Suprapubic skin (tissue), 4 donors: ENCODE measurements at regions not wholly inside any gene's neighbourhood (a gene's known extent, or its start where the extent isn't known, plus 50 kb on each side); places are given as distances from the start of the nearest gene placed in this dataset.

ENCODE experiments used
- DNase-seq, 2 donors: peaks; one replicate each; pipeline ENCODE4 v3.0.0-alpha.2; 2019; ENCODE audit warnings: low spot score in 2 of 2
- H3K27ac ChIP-seq: fragments of 200-600 bp; sonication (generic); one replicate; pipeline ENCODE4 v1.5.1; 2019
- H3K27me3 ChIP-seq: fragments of 200-600 bp; sonication (generic); one replicate; pipeline ENCODE4 v1.5.1; 2019
- H3K36me3 ChIP-seq: fragments of 200-600 bp; sonication (generic); one replicate; pipeline ENCODE4 v1.5.1; 2019
- H3K4me1 ChIP-seq: fragments of 200-600 bp; sonication (generic); one replicate; pipeline ENCODE4 v1.5.1; 2019
- H3K4me3 ChIP-seq: fragments of 200-600 bp; sonication (generic); one replicate; pipeline ENCODE4 v1.5.1; 2019; ENCODE audit warnings: mild to moderate bottlenecking
- H3K9me3 ChIP-seq: fragments of 200-600 bp; sonication (generic); one replicate; pipeline ENCODE4 v1.5.1; 2019
- CTCF ChIP-seq, 2 donors: fragments of 200-600 bp in 1 of 2; fragments of 450-650 bp in 1 of 2; sonication (generic) in 1 of 2; IDR thresholded peaks; one replicate each; pipeline ENCODE4 v1.5.1; 2016 to 2019; ENCODE audit warnings: antibody characterized with exemption in 2 of 2, mild to moderate bottlenecking in 1 of 2, moderate library complexity in 1 of 2
- EP300 ChIP-seq: sonication (generic); formaldehyde crosslinking; IDR thresholded peaks from one replicate; pipeline ENCODE4 v1.6.1; 2017; ENCODE audit warnings: antibody characterized with exemption
- POLR2A ChIP-seq, 2 donors: fragments of 450-650 bp; IDR thresholded peaks; one replicate each; pipeline ENCODE4 v1.6.1; 2017; ENCODE audit warnings: antibody characterized with exemption in 2 of 2, mild to moderate bottlenecking in 2 of 2, moderate library complexity in 2 of 2
- POLR2AphosphoS5 ChIP-seq, 3 donors: sonication (generic); formaldehyde crosslinking; IDR thresholded peaks; one replicate each; pipeline ENCODE4 v1.6.1; 2017; ENCODE audit warnings: antibody characterized with exemption in 3 of 3
- WGBS: methylation state at CpG from one replicate; pipeline ENCODE4 v1.1.5; 2018; 5-methylcytosine and 5-hydroxymethylcytosine counted together

- Histone ChIP-seq H3K4me3 (no peak overlapping the region), H3K36me3 (no peaks in the 10 kb centered on the region), H3K4me1 (peaks cover 5% of the 10 kb centered on the region), H3K27me3 (peaks cover 6% of the 10 kb centered on the region), H3K27ac (no peak overlapping the region), H3K9me3 (peaks cover 10% of the 10 kb centered on the region)
- WGBS = 35% methylated on average over 3 of the region's 3 CpGs
- DNase-seq = no peak
- no peak for TF ChIP-seq POLR2A (IDR thresholded peaks at IDR 0.05)
- TF ChIP-seq CTCF (IDR thresholded peaks at IDR 0.05) = no peak
- TF ChIP-seq POLR2AphosphoS5 (IDR thresholded peaks at IDR 0.05) = no peak
- TF ChIP-seq EP300 = no peak
Observed at GRCh38 chr2:172373766-172374165, 53.6 kb upstream of the ITGA6 start.

- Histone ChIP-seq H3K27ac (no peak overlapping the region), H3K4me3 (no peak overlapping the region), H3K27me3 (peaks cover 6% of the 10 kb centered on the region), H3K9me3 (peaks cover 4% of the 10 kb centered on the region), H3K36me3 (no peaks in the 10 kb centered on the region), H3K4me1 (peaks cover 5% of the 10 kb centered on the region)
- TF ChIP-seq CTCF (IDR thresholded peaks at IDR 0.05) = no peak
- no peak for TF ChIP-seq POLR2A (IDR thresholded peaks at IDR 0.05)
- no peak for TF ChIP-seq POLR2AphosphoS5 (IDR thresholded peaks at IDR 0.05)
- no peak for TF ChIP-seq EP300
- no peak for DNase-seq
- WGBS = 83% methylated on average over 7 of the region's 7 CpGs
Observed at GRCh38 chr2:172374318-172375240, 52.8 kb upstream of the ITGA6 start.

GRCh38 chr2:172375251-172375650 lies 52.1 kb upstream of the ITGA6 start:
- Histone ChIP-seq H3K4me3 (no peak overlapping the region), H3K27me3 (peaks cover 6% of the 10 kb centered on the region), H3K27ac (no peak overlapping the region), H3K9me3 (no peaks in the 10 kb centered on the region), H3K4me1 (peaks cover 5% of the 10 kb centered on the region), H3K36me3 (no peaks in the 10 kb centered on the region)
- DNase-seq = no peak
- WGBS = 59% methylated on average over 2 of the region's 2 CpGs
- no peak for TF ChIP-seq CTCF (IDR thresholded peaks at IDR 0.05)
- no peak for TF ChIP-seq EP300
- TF ChIP-seq POLR2AphosphoS5 (IDR thresholded peaks at IDR 0.05) = no peak
- no peak for TF ChIP-seq POLR2A (IDR thresholded peaks at IDR 0.05)

- 83% methylated on average over 5 of the region's 5 CpGs for WGBS
- peaks cover 4% of the 10 kb centered on the region for H3K27me3 ChIP-seq
- H3K36me3 ChIP-seq = no peaks in the 10 kb centered on the region
- H3K4me3 ChIP-seq = no peak overlapping the region
- peaks cover 5% of the 10 kb centered on the region for H3K4me1 ChIP-seq
- no peaks in the 10 kb centered on the region for H3K9me3 ChIP-seq
- no peak for DNase-seq
- no peak overlapping the region for H3K27ac ChIP-seq
- TF ChIP-seq POLR2AphosphoS5 (IDR thresholded peaks at IDR 0.05) (no peak), POLR2A (IDR thresholded peaks at IDR 0.05) (no peak), CTCF (IDR thresholded peaks at IDR 0.05) (no peak), EP300 (no peak)
Observed at GRCh38 chr2:172376016-172376415, 51.4 kb upstream of the ITGA6 start.

- H3K9me3 ChIP-seq = no peaks in the 10 kb centered on the region
- peaks cover 5% of the 10 kb centered on the region for H3K4me1 ChIP-seq
- H3K27ac ChIP-seq = no peak overlapping the region
- no peak for TF ChIP-seq CTCF (IDR thresholded peaks at IDR 0.05)
- TF ChIP-seq EP300 = no peak
- TF ChIP-seq POLR2AphosphoS5 (IDR thresholded peaks at IDR 0.05) = no peak
- no peak overlapping the region for H3K4me3 ChIP-seq
- no peaks in the 10 kb centered on the region for H3K36me3 ChIP-seq
- 40% methylated on average over 5 of the region's 5 CpGs for WGBS
- DNase-seq = no peak
- no peaks in the 10 kb centered on the region for H3K27me3 ChIP-seq
Observed at GRCh38 chr2:172376505-172377125, 50.8 kb upstream of the ITGA6 start.
